Esophagus muscularis mucosa (tissue), 4 donors: ENCODE measurements at regions not wholly inside any gene's neighbourhood (a gene's known extent, or its start where the extent isn't known, plus 50 kb on each side); places are given as distances from the start of the nearest gene placed in this dataset.

Experiments used
- DNase-seq: peaks from one replicate; pipeline ENCODE4 v3.0.0-alpha.2; 2017; ENCODE audit errors: extremely low spot score
- H3K27ac ChIP-seq, 4 donors: fragments of 200-600 bp; sonication (generic); replicated peaks in 1 of 4; 1 replicate in 3 of 4; 2 replicates in 1 of 4; pipeline ENCODE4 v1.5.1; 2016 to 2019; ENCODE audit warnings: mild to moderate bottlenecking in 1 of 4
- H3K27me3 ChIP-seq, 4 donors: fragments of 200-600 bp; sonication (generic); one replicate each; pipeline versions ENCODE4 v1.5.1 to v1.6.0; 2016 to 2019
- H3K36me3 ChIP-seq, 4 donors: fragments of 200-600 bp; sonication (generic); one replicate each; pipeline ENCODE4 v1.5.1; 2016 to 2019
- H3K4me1 ChIP-seq, 4 donors: fragments of 200-600 bp; sonication (generic); one replicate each; pipeline ENCODE4 v1.5.1; 2016 to 2019
- H3K4me3 ChIP-seq, 4 donors: fragments of 200-600 bp; sonication (generic); 1 replicate in 2 of 4; 2 replicates in 2 of 4; pipeline ENCODE4 v1.5.1; 2016 to 2019; ENCODE audit warnings: mild to moderate bottlenecking in 4 of 4, moderate library complexity in 1 of 4
- H3K9me3 ChIP-seq, 4 donors: fragments of 200-600 bp; sonication (generic); 1 replicate in 3 of 4; 2 replicates in 1 of 4; pipeline ENCODE4 v1.5.1; 2016 to 2019
- EP300 ChIP-seq: sonication (generic); formaldehyde crosslinking; IDR thresholded peaks from one replicate; pipeline ENCODE4 v1.6.1; 2017; ENCODE audit warnings: antibody characterized with exemption
- POLR2A ChIP-seq: fragments of 450-650 bp; IDR thresholded peaks from one replicate; pipeline ENCODE4 v1.6.1; 2017; ENCODE audit warnings: antibody characterized with exemption, moderate library complexity, mild to moderate bottlenecking, low read depth
- POLR2AphosphoS5 ChIP-seq, 2 donors: sonication (generic); formaldehyde crosslinking; IDR thresholded peaks; one replicate each; pipeline ENCODE4 v1.6.1; 2017; ENCODE audit warnings: antibody characterized with exemption in 2 of 2
- WGBS: methylation state at CpG from one replicate; pipeline ENCODE4 v1.1.5; 2018; 5-methylcytosine and 5-hydroxymethylcytosine counted together
- intact Hi-C: fragments of 100-400 bp; cut with DNase I; formaldehyde crosslinking; loops from one replicate; pipeline ENCODE4 v1.15.1; 2023
- TF ChIP-seq, protein P1 (sequence below), 3 experiments: fragments of 200-600 bp in 2 of 3; fragments of 450-650 bp in 1 of 3; sonication (generic) in 2 of 3; IDR thresholded peaks; one replicate each; pipeline ENCODE4 v1.5.1; 2017 to 2019; ENCODE audit warnings: antibody characterized with exemption in 3 of 3, mild to moderate bottlenecking in 2 of 3, moderate library complexity in 1 of 3

DNA sequence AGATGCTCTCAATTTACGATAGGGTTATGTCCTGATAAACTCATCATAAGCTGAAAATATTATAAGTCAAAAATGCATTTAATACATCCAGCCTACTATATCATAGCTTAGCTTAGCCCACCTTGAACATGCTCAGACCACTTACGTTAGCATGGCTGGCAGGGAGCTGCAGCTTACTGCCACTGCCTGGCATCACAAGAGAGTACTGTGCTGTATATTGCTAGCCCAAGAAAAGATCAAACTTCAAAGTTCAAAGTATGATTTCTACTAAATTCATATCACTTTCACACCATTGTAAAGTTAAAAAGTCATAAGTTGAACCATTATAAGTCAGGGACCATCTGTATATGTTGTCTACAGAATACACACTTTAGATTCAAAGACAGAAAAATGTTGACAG, 91.6 kb downstream of the HYCC1 start:
- no peak overlapping the region for H3K27ac ChIP-seq
- no peak overlapping the region for H3K4me3 ChIP-seq
- intact Hi-C loops: no loop called here
- DNase-seq: no peak
- no peaks in the 10 kb centered on the region for H3K36me3 ChIP-seq
- no peak for TF ChIP-seq POLR2A
- TF ChIP-seq EP300: no peak
- no peak for TF ChIP-seq POLR2AphosphoS5 (IDR thresholded peaks at IDR 0.05)
- TF ChIP-seq, protein P1, sequence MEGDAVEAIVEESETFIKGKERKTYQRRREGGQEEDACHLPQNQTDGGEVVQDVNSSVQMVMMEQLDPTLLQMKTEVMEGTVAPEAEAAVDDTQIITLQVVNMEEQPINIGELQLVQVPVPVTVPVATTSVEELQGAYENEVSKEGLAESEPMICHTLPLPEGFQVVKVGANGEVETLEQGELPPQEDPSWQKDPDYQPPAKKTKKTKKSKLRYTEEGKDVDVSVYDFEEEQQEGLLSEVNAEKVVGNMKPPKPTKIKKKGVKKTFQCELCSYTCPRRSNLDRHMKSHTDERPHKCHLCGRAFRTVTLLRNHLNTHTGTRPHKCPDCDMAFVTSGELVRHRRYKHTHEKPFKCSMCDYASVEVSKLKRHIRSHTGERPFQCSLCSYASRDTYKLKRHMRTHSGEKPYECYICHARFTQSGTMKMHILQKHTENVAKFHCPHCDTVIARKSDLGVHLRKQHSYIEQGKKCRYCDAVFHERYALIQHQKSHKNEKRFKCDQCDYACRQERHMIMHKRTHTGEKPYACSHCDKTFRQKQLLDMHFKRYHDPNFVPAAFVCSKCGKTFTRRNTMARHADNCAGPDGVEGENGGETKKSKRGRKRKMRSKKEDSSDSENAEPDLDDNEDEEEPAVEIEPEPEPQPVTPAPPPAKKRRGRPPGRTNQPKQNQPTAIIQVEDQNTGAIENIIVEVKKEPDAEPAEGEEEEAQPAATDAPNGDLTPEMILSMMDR (IDR thresholded peaks at IDR 0.05): no peak
- WGBS: 90% methylated on average over 2 of the region's 2 CpGs
- H3K9me3 ChIP-seq: no peaks in the 10 kb centered on the region
- H3K27me3 ChIP-seq: no peaks in the 10 kb centered on the region
- no peaks in the 10 kb centered on the region for H3K4me1 ChIP-seq

DNA sequence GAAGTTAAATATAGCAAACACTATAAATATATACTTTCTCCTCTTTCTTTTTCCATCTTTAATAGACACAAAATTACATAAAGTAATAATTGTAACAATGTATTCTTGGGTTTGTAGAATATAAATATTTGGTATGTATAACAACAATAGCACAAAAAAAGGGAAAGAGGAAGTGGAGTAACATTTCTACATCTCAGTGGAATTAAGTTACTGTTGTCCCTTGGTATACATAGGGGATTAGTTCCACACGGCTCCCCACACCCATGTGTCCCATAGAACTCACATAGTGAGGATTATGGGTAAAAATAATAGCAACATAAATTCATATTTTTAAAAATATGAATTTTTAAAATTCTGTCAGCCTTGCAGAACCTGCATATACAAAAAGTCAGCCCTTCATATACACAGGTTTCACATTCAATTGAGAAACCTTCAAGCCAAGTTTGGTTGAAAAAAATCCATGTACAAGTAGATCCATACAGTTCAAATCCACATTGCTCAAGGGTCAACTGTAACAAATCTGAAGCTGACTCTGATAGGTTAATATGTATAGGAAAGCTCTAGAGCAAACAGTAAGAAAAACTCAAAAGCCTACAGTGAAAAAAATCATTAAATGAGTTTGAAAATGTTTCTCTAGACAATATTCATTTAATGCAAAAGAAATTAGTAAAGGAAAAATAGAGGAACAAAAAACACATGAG, 92.4 kb downstream of the HYCC1 start:
- TF ChIP-seq EP300 (no peak), POLR2AphosphoS5 (IDR thresholded peaks at IDR 0.05) (no peak), POLR2A (no peak)
- TF ChIP-seq, protein P1 (IDR thresholded peaks at IDR 0.05): no peak
- no peak for DNase-seq
- intact Hi-C loops: no loop called here
- Histone ChIP-seq H3K9me3 (no peaks in the 10 kb centered on the region), H3K36me3 (no peaks in the 10 kb centered on the region), H3K27me3 (no peaks in the 10 kb centered on the region), H3K4me3 (no peak overlapping the region), H3K4me1 (no peaks in the 10 kb centered on the region), H3K27ac (no peak overlapping the region)
- WGBS: 82% methylated on average over 1 of the region's 1 CpG

DNA sequence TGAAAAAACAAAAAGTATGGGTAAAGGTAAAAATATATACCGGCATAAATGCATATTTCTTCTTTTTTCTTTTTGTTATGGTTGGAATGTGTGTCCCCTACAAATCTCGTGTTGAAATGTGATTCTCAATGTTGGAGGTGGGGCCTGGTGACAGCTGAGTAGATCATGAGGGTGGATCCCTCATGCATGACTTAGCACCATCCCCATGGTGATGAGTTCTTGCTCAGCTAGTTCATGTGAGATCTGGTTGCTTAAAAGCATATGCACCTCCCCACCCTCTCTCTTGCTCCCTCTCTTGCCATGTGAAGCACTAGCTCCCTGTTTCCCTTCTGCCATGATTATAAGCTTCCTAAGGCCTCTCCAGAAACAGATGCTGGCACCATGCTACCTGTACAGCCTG, 93.3 kb downstream of the HYCC1 start:
- Histone ChIP-seq H3K36me3 (no peaks in the 10 kb centered on the region), H3K9me3 (no peaks in the 10 kb centered on the region), H3K27ac (no peak overlapping the region), H3K27me3 (no peaks in the 10 kb centered on the region), H3K4me3 (no peak overlapping the region), H3K4me1 (no peaks in the 10 kb centered on the region)
- TF ChIP-seq, protein P1 (IDR thresholded peaks at IDR 0.05): no peak
- TF ChIP-seq POLR2A: no peak
- TF ChIP-seq EP300: no peak
- TF ChIP-seq POLR2AphosphoS5 (IDR thresholded peaks at IDR 0.05): no peak
- DNase-seq: no peak
- 81% methylated on average over 2 of the region's 2 CpGs for WGBS
- intact Hi-C loops: no loop called here

DNA sequence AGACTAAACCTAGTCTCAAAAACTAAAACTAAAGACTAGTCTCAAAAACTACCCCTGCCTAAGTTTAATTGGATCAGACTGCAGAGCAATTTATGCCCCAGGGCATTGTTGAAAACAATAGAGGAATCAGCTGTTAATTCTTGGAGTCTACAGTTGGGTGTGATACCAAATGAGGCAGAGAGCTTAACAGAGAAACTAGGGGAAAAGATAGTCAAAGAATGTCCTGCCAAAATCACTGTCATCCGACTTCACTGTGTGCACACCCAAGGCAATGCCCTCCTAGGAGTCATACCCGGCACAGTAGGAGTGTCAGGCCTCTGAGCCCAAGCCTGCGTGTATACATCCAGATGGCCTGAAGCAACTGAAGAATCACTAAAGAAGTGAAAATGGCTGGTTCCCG, 90.5 kb upstream of the TOMM7 start:
- Histone ChIP-seq H3K9me3 (no peaks in the 10 kb centered on the region), H3K4me1 (peaks cover 0 to 14% (median 0%) of the 10 kb centered on the region in 4 donors), H3K27ac (no peak overlapping the region), H3K4me3 (no peak overlapping the region), H3K27me3 (no peaks in the 10 kb centered on the region), H3K36me3 (no peaks in the 10 kb centered on the region)
- 81% methylated on average over 4 of the region's 4 CpGs for WGBS
- DNase-seq: no peak
- TF ChIP-seq POLR2A: no peak
- no peak for TF ChIP-seq POLR2AphosphoS5 (IDR thresholded peaks at IDR 0.05)
- no peak for TF ChIP-seq EP300
- TF ChIP-seq, protein P1 (IDR thresholded peaks at IDR 0.05): no peak
- intact Hi-C loops: no loop called here

DNA sequence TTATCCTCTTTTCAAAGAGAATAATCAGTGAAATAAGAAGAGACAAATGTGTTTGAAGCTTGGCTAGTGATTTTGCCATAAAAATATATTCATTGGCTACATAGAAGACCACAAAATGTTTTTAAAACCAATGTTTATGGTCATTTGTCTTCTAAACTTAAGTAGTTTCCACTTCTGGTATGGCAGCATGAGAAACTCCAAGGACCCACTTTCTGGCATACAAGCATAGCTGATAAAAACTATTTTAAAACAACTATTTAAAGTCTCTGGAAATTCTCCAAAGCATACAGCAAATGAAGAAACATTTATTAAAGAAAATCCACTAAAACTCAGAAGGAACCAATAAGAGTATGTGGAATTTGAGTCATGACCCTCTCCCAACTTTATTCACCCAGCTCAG, 89.2 kb upstream of the TOMM7 start:
- TF ChIP-seq POLR2AphosphoS5 (IDR thresholded peaks at IDR 0.05): no peak
- no peak for TF ChIP-seq POLR2A
- no peak for TF ChIP-seq EP300
- TF ChIP-seq, protein P1 (IDR thresholded peaks at IDR 0.05): no peak
- DNase-seq: no peak
- intact Hi-C loops: no loop called here
- H3K9me3 ChIP-seq: no peaks in the 10 kb centered on the region
- H3K4me3 ChIP-seq: no peak overlapping the region
- peaks cover 0 to 14% (median 0%) of the 10 kb centered on the region in 4 donors for H3K4me1 ChIP-seq
- H3K27ac ChIP-seq: no peak overlapping the region
- no peaks in the 10 kb centered on the region for H3K36me3 ChIP-seq
- no peaks in the 10 kb centered on the region for H3K27me3 ChIP-seq
